ENCODE measurements at regions not wholly inside any gene's neighbourhood (a gene's known extent, or its start where the extent isn't known, plus 50 kb on each side); places are given as distances from the start of the nearest gene placed in this dataset.

- TF ChIP-seq CTCF (IDR thresholded peaks at IDR 0.05) (no peak), POLR2A (IDR thresholded peaks at IDR 0.05) (no peak)
These were observed 72.2 kb upstream of the KLF3 start for GRCh38 chr4:38591617-38592337.
